Osteoblast (primary cell): ENCODE measurements at regions not wholly inside any gene's neighbourhood (a gene's known extent, or its start where the extent isn't known, plus 50 kb on each side); places are given as distances from the start of the nearest gene placed in this dataset.

Experiments
- DNase-seq: peaks from one replicate; pipeline ENCODE4 v3.0.0; 2011; ENCODE audit warnings: low spot score, mixed read lengths; ENCODE audit not compliant: insufficient read length; ENCODE audit errors: missing footprints
- H2AFZ ChIP-seq: 2 replicates; pipeline ENCODE4 v1.6.0; 2011; ENCODE audit warnings: mild to moderate bottlenecking, low read length
- H3K27ac ChIP-seq: 2 replicates; pipeline ENCODE4 v1.5.1; 2011; ENCODE audit warnings: mild to moderate bottlenecking, low read depth, low read length, moderate library complexity
- H3K27me3 ChIP-seq: 2 replicates; pipeline ENCODE4 v1.6.0; 2012; ENCODE audit warnings: mild to moderate bottlenecking, control low read depth, inconsistent platforms, low read length, moderate library complexity; ENCODE audit not compliant: insufficient read depth
- H3K36me3 ChIP-seq: 2 replicates; pipeline ENCODE4 v1.5.1; 2011; ENCODE audit warnings: mild to moderate bottlenecking, low read length, control low read depth, moderate library complexity; ENCODE audit not compliant: insufficient read depth
- H3K4me1 ChIP-seq: 2 replicates; pipeline ENCODE4 v1.5.1; 2011; ENCODE audit warnings: mild to moderate bottlenecking, low read length, control low read depth, moderate library complexity; ENCODE audit not compliant: insufficient read depth
- H3K4me2 ChIP-seq: 2 replicates; pipeline ENCODE4 v1.6.0; 2011; ENCODE audit warnings: mild to moderate bottlenecking, low read length; ENCODE audit not compliant: insufficient read depth
- H3K4me3 ChIP-seq: fragments of 200-600 bp; sonication (generic); 3 replicates; pipeline ENCODE4 v1.5.1; 2012; ENCODE audit warnings: mild to moderate bottlenecking, low read length, inconsistent platforms; ENCODE audit not compliant: insufficient read depth
- H3K79me2 ChIP-seq: 2 replicates; pipeline ENCODE4 v1.6.0; 2012; ENCODE audit warnings: mild to moderate bottlenecking, low read length, control low read depth, inconsistent platforms; ENCODE audit not compliant: insufficient read depth
- H3K9me3 ChIP-seq: 2 replicates; pipeline ENCODE4 v1.5.1; 2011; ENCODE audit warnings: low read depth, low read length, control low read depth
- H4K20me1 ChIP-seq: 2 replicates; pipeline ENCODE4 v1.6.0; 2012; ENCODE audit warnings: mild to moderate bottlenecking, low read length, control low read depth; ENCODE audit not compliant: insufficient read depth
- CTCF ChIP-seq: IDR thresholded peaks from 2 replicates; pipeline ENCODE4 v1.5.1; 2011; ENCODE audit warnings: mild to moderate bottlenecking, low read depth, low read length, moderate library complexity; ENCODE audit errors: extremely low read depth

DNA sequence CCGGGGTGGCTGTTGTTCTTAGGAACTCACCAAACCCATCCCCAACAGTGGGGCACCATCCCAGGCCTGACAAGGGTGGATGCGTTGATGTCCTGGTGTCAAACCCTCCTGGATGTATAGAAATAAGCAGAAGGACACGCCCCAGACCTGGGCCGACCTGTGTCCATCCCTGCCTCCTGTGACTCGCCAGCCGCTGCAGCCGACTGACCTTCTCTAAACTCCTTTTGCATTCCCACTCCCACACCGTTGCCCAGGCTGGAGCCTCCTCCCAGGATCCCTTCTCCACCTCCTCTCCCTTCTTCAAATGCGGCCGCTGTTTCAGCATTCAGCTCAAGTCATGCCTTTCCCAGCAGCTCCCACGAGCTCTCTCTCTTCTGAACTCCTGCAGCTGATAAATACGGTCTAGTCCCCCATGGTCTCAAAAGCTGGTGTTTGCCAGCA, 213.2 kb upstream of the IER5L start:
- no peak overlapping the region for H2AFZ ChIP-seq
- no peaks in the 10 kb centered on the region for H3K36me3 ChIP-seq
- no peak for TF ChIP-seq CTCF
- no peak overlapping the region for H3K4me3 ChIP-seq
- no peaks in the 10 kb centered on the region for H3K9me3 ChIP-seq
- no peak overlapping the region for H3K27ac ChIP-seq
- DNase-seq, result no peak
- peaks cover 18% of the 10 kb centered on the region for H3K27me3 ChIP-seq
- H3K4me1 ChIP-seq, result no peaks in the 10 kb centered on the region
- H3K4me2 ChIP-seq, result no peak overlapping the region
- no peaks in the 10 kb centered on the region for H4K20me1 ChIP-seq
- no peaks in the 10 kb centered on the region for H3K79me2 ChIP-seq

GRCh38 chr9:129390541-129390940, 212.5 kb upstream of the IER5L start:
- H3K27me3 ChIP-seq, result peaks cover 11% of the 10 kb centered on the region
- no peak overlapping the region for H2AFZ ChIP-seq
- H3K79me2 ChIP-seq, result no peaks in the 10 kb centered on the region
- TF ChIP-seq CTCF, result no peak
- no peaks in the 10 kb centered on the region for H4K20me1 ChIP-seq
- no peak overlapping the region for H3K4me3 ChIP-seq
- H3K9me3 ChIP-seq, result no peaks in the 10 kb centered on the region
- H3K4me2 ChIP-seq, result no peak overlapping the region
- no peak overlapping the region for H3K27ac ChIP-seq
- no peaks in the 10 kb centered on the region for H3K36me3 ChIP-seq
- no peaks in the 10 kb centered on the region for H3K4me1 ChIP-seq
- no peak for DNase-seq

GRCh38 chr9:129387822-129388221, 209.8 kb upstream of the IER5L start:
- no peaks in the 10 kb centered on the region for H3K9me3 ChIP-seq
- H2AFZ ChIP-seq, result no peak overlapping the region
- no peak for TF ChIP-seq CTCF
- H3K4me2 ChIP-seq, result no peak overlapping the region
- no peaks in the 10 kb centered on the region for H3K36me3 ChIP-seq
- H3K79me2 ChIP-seq, result no peaks in the 10 kb centered on the region
- no peak overlapping the region for H3K27ac ChIP-seq
- H3K27me3 ChIP-seq, result no peaks in the 10 kb centered on the region
- H3K4me3 ChIP-seq, result no peak overlapping the region
- no peaks in the 10 kb centered on the region for H4K20me1 ChIP-seq
- peaks cover under 1% of the 10 kb centered on the region for H3K4me1 ChIP-seq
- DNase-seq, result no peak

- Histone ChIP-seq H3K79me2 (no peaks in the 10 kb centered on the region), H3K36me3 (no peaks in the 10 kb centered on the region), H3K9me3 (no peaks in the 10 kb centered on the region), H3K4me3 (no peak overlapping the region), H3K27me3 (no peaks in the 10 kb centered on the region), H3K4me1 (peaks cover 5% of the 10 kb centered on the region), H3K27ac (no peak overlapping the region), H4K20me1 (no peaks in the 10 kb centered on the region), H3K4me2 (no peak overlapping the region), H2AFZ (no peak overlapping the region)
- no peak for TF ChIP-seq CTCF
- no peak for DNase-seq
Measured at GRCh38 chr9:129386812-129387177, 208.7 kb upstream of the IER5L start.
